ENCODE measurements at regions not wholly inside any gene's neighbourhood (a gene's known extent, or its start where the extent isn't known, plus 50 kb on each side); places are given as distances from the start of the nearest gene placed in this dataset.
"Not testable (repeated sequence)": the region's sequence is repeated elsewhere in the genome, so short reads cannot be mapped to it uniquely, and the experiment has no call there.

DNA sequence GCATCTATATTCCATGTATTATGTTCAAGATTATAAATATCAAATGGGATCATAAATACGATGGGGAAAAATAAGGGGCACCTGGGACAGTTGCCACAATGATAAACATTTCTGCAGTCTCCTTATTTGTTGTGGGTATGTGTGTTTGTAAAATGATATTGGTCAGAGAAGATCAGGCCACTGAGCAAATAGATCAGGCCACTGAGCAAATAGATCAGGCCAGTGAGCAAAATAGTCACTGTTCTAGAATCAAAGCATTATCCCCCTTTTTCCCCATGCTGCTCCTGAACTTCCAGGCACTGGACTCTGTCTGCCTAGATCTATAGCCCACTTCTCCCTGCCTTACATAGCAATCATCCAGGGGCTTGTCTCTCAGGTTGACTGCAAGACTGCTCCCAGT lies 599.8 kb upstream of the USP24 start:
- DNase-seq (ENCODE audit: low spot score): no peak
- H3K27me3 Mint-ChIP-seq (ENCODE audit: low read depth): no peaks in the 10 kb centered on the region
- no peaks in the 10 kb centered on the region for H3K9me3 Mint-ChIP-seq
- no peaks in the 10 kb centered on the region for H3K36me3 Mint-ChIP-seq (ENCODE audit: low read depth)
- H3K4me3 Mint-ChIP-seq: no peak overlapping the region
- peaks cover 4% of the 10 kb centered on the region for H3K4me1 Mint-ChIP-seq (ENCODE audit: low read depth)
- no peak overlapping the region for H3K27ac Mint-ChIP-seq

DNA sequence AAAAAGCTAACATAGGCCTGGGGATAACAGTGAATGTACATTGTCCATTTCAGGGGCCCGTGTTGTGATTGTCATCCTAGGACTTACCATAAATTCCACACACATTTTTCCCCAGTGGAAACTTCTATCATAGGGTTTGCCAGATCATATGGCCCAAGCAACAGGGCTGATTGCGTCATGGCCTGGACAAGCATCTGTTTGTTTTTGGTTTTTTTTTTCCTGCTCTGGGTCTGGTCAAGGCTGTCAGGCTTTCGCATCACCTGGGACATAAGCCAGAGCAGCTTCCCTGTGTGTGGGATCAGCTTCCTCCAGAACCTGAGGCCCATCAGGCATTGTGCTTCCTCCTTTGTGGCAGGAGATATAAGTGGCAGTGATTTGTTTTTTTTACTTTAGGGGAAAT lies 598.5 kb upstream of the USP24 start:
- DNase-seq (ENCODE audit: low spot score): no peak
- no peak overlapping the region for H3K4me3 Mint-ChIP-seq
- no peaks in the 10 kb centered on the region for H3K36me3 Mint-ChIP-seq (ENCODE audit: low read depth)
- no peaks in the 10 kb centered on the region for H3K9me3 Mint-ChIP-seq
- no peak overlapping the region for H3K27ac Mint-ChIP-seq
- H3K27me3 Mint-ChIP-seq (ENCODE audit: low read depth): no peaks in the 10 kb centered on the region
- H3K4me1 Mint-ChIP-seq (ENCODE audit: low read depth): peaks cover 4% of the 10 kb centered on the region

DNA sequence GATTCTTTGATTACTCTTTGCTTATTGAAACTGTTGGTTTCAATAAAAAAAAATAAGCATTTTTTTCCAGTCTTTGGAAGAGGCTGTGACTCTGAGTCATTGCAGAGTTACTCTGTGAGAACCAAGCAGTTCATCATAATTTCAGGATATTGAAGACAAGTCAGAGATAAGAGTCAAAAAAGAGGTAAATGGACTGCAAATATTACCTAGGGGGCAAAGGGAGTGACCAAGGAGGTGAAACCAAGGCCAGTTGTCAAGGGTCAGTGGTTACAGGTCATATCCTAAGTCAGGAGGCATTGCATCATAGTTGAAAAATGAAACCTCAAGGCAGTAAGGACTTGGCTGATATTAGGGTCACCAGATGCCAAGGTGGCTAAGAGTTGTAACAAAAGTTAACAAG lies 597.1 kb upstream of the USP24 start:
- H3K36me3 Mint-ChIP-seq (ENCODE audit: low read depth): no peaks in the 10 kb centered on the region
- no peaks in the 10 kb centered on the region for H3K9me3 Mint-ChIP-seq
- no peak overlapping the region for H3K4me3 Mint-ChIP-seq
- H3K4me1 Mint-ChIP-seq (ENCODE audit: low read depth): peaks cover 4% of the 10 kb centered on the region
- H3K27me3 Mint-ChIP-seq (ENCODE audit: low read depth): no peaks in the 10 kb centered on the region
- no peak for DNase-seq (ENCODE audit: low spot score)
- no peak overlapping the region for H3K27ac Mint-ChIP-seq

DNA sequence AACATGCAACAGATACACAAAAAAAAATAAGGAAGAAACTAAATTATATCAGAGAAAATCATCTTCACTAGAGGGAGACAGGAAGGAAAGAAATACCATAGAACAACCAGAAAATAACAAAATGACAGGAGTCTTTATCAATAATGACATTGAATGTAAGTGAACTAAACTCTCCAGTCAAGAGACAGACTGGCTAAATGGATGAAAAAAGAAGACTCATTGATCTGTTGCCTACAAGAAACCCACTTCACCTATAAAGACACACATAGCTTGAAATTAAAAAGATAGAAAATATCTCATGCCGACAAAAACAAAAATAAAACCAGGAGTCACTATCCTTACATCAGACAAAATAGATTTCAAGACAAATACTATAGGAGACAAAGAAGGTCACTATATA lies 593.1 kb upstream of the USP24 start:
- Mint-ChIP-seq H3K4me1 (ENCODE audit: low read depth) (no peaks in the 10 kb centered on the region), H3K9me3 (no peaks in the 10 kb centered on the region), H3K27me3 (ENCODE audit: low read depth) (no peaks in the 10 kb centered on the region), H3K4me3 (no peak overlapping the region), H3K36me3 (ENCODE audit: low read depth) (no peaks in the 10 kb centered on the region), H3K27ac (no peak overlapping the region)
- DNase-seq (ENCODE audit: low spot score): no peak

DNA sequence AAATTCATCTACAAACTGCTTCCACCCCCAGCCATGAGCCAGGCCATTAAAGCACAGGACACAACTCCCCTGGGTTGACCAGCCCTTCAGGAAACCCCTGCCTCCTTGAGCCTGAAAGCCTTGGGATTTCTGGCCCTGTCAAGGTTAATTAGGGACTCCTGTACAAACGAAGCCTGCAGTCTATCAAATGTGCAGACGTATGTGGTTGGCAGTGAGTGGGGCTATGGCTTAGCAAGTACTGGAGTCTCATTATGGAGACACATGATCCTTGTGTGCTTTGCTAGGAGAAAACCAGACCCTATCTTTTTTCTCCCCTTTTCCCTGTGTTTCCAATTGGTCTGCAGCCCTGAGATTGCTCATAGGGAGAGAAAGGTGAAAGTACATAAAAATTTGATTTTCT lies 588.3 kb upstream of the USP24 start:
- Mint-ChIP-seq H3K27me3 (ENCODE audit: low read depth) (no peaks in the 10 kb centered on the region), H3K9me3 (no peaks in the 10 kb centered on the region), H3K27ac (no peak overlapping the region), H3K4me3 (no peak overlapping the region), H3K4me1 (ENCODE audit: low read depth) (no peaks in the 10 kb centered on the region), H3K36me3 (ENCODE audit: low read depth) (no peaks in the 10 kb centered on the region)
- no peak for DNase-seq (ENCODE audit: low spot score)

DNA sequence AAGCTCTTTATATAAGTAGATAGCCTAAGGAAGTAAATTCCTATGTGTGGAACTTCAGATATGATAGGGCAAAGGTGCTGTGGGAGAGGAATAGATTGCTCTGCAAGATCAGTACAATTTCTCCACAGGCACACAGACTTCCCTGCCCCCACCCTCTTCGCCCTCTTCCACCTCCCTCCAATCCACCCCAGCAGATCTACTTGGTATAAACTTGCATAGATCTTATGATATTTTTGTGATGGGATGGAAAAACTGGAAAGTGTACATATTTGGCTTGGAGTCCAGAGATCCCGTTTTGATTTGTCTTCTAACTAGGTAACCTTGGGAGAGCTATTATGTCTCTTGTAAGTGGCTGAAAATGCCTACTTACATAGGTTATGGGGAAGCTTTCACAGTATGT lies 586.3 kb upstream of the USP24 start:
- no peaks in the 10 kb centered on the region for H3K4me1 Mint-ChIP-seq (ENCODE audit: low read depth)
- H3K4me3 Mint-ChIP-seq: no peak overlapping the region
- no peaks in the 10 kb centered on the region for H3K36me3 Mint-ChIP-seq (ENCODE audit: low read depth)
- DNase-seq (ENCODE audit: low spot score): no peak
- no peaks in the 10 kb centered on the region for H3K9me3 Mint-ChIP-seq
- no peak overlapping the region for H3K27ac Mint-ChIP-seq
- H3K27me3 Mint-ChIP-seq (ENCODE audit: low read depth): no peaks in the 10 kb centered on the region

DNA sequence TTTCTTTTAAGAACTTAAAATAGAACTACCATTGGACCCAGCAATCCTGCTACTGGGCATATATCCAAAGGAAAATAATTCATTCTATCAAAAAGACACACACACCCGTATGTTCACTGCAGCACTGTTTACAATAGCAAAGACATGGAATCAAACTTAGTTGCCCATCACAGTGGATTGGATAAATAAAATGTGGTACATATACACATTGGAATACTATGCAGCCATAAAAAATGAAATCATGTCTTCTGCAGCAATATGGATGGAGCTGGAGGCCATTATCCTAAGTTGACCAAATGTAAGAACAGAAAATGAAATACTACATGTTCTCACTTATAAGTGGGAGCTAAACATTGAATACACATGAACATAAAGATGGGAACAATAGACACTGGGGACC lies 585.3 kb upstream of the USP24 start:
- no peak overlapping the region for H3K27ac Mint-ChIP-seq
- no peak overlapping the region for H3K4me3 Mint-ChIP-seq
- no peaks in the 10 kb centered on the region for H3K9me3 Mint-ChIP-seq
- DNase-seq (ENCODE audit: low spot score): no peak
- H3K27me3 Mint-ChIP-seq (ENCODE audit: low read depth): no peaks in the 10 kb centered on the region
- H3K36me3 Mint-ChIP-seq (ENCODE audit: low read depth): no peaks in the 10 kb centered on the region
- H3K4me1 Mint-ChIP-seq (ENCODE audit: low read depth): no peaks in the 10 kb centered on the region

DNA sequence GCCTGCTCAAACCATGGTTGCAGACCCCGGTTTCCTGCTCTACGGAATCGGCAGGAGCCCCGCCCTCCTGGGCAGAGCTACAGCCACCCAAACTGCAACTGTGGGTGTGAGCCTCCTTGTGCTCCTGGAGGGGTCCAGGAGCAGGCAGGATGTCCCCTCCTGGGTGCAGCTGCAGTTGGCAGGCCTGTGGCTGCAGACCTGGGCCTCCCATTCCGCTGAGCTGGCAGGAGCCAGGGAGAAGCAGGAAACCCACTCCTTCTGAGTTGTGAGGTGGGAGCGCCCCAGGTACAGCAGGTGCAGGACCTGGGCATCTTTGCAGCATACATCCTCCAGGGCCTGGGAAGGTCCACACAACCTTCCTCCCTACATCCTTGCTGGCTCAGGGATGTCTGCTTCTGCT lies 578.7 kb upstream of the USP24 start:
- no peak overlapping the region for H3K4me3 Mint-ChIP-seq
- H3K36me3 Mint-ChIP-seq (ENCODE audit: low read depth): no peaks in the 10 kb centered on the region
- H3K27me3 Mint-ChIP-seq (ENCODE audit: low read depth): no peaks in the 10 kb centered on the region
- no peak overlapping the region for H3K27ac Mint-ChIP-seq
- DNase-seq (ENCODE audit: low spot score): no peak
- H3K9me3 Mint-ChIP-seq: peaks cover 4% of the 10 kb centered on the region
- H3K4me1 Mint-ChIP-seq (ENCODE audit: low read depth): no peaks in the 10 kb centered on the region

DNA sequence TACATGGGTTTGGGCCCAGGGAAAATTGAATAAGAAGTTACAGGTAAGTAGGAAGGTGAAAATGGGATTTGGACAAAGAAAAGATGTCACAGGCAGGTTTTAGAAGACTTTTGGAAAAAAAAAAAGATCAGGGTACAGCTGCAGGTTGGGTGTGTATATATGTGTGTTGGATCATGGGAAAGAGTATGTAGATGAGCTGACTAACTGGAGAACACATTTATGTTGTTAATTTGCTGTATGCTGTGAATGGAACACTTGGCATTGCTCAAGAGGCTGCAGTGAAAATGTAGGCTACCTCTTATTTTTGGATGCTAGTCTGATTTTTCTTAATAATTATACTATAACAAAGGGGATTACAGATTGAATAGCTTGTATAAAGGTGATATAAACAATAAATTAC lies 577.7 kb upstream of the USP24 start:
- H3K4me3 Mint-ChIP-seq: no peak overlapping the region
- no peak for DNase-seq (ENCODE audit: low spot score)

DNA sequence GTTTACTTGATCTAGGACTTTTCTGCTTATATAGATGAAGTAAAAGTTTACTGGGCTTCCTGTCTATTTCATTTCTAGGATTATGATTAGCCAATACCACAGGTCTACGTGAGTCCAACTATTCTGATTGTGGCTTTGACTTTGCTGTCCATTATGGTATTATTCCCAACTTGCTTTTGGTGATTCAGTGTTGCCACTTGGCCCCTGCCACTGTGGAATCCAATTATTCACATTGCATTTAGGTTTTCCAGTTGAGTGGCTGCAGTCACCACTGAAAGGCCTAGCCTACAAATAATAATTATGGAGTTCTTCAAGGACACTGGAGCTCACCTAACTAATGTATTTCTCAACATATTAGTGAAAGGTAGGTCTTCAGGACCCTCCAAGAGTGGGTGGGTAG lies 574.3 kb upstream of the USP24 start:
- Mint-ChIP-seq H3K9me3 (peaks cover 7% of the 10 kb centered on the region), H3K27me3 (ENCODE audit: low read depth) (no peaks in the 10 kb centered on the region), H3K4me1 (ENCODE audit: low read depth) (no peaks in the 10 kb centered on the region), H3K27ac (no peak overlapping the region), H3K4me3 (no peak overlapping the region), H3K36me3 (ENCODE audit: low read depth) (no peaks in the 10 kb centered on the region)
- DNase-seq (ENCODE audit: low spot score): no peak

More for the DNA sequence above, 577.7 kb upstream of the USP24 start:
- no peaks in the 10 kb centered on the region for H3K4me1 Mint-ChIP-seq (ENCODE audit: low read depth)
- no peaks in the 10 kb centered on the region for H3K36me3 Mint-ChIP-seq (ENCODE audit: low read depth)
- H3K9me3 Mint-ChIP-seq: peaks cover 7% of the 10 kb centered on the region
- no peaks in the 10 kb centered on the region for H3K27me3 Mint-ChIP-seq (ENCODE audit: low read depth)
- H3K27ac Mint-ChIP-seq: no peak overlapping the region

DNA sequence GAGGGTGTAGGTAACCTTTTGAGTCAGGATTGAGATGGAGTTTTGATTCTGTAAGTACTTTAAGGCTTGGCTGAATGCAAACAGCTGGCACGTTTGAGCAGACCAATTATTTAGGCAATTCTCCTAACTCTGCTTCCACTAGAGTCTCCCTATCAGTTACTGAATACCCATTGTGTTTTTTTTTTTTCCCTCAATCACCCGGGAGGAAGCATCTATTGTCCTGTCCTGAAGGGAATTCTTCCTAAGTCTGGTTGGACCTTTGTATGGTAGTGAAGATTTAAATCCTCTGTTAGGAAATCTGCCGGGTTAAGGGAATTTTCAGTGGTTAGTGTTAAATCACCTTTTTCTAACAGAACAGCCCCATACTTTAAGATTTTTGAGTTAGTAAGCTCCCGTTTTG lies 571.2 kb upstream of the USP24 start:
- H3K36me3 Mint-ChIP-seq (ENCODE audit: low read depth): no peaks in the 10 kb centered on the region
- H3K4me3 Mint-ChIP-seq: no peak overlapping the region
- H3K27me3 Mint-ChIP-seq (ENCODE audit: low read depth): no peaks in the 10 kb centered on the region
- no peaks in the 10 kb centered on the region for H3K4me1 Mint-ChIP-seq (ENCODE audit: low read depth)
- no peak for DNase-seq (ENCODE audit: low spot score)
- peaks cover 7% of the 10 kb centered on the region for H3K9me3 Mint-ChIP-seq
- H3K27ac Mint-ChIP-seq: no peak overlapping the region

DNA sequence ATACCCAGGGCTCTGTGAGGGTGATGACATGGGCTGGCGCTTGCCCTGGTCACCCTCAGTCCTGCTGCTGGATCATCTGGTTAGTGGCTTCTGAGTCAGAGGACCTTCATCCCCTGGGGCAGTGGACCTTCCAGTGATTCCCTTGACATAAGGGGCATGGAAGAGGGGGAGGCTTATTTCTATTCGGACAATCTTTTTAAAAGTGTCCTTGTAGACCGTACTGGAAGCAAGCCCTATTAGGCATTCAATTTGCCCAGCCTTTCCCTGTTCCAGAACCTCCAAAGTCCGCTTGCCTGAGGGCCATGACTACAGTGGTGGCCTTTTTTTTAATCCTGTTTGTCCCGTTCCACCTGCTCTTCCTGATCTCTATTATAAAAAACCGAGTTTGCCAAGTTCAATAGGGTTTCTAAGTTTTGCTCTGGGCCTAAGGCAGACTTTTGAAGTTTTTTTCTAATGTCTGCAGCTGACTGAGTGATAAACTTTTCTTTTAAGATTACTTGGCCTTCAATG lies 569.8 kb upstream of the USP24 start:
- H3K4me3 Mint-ChIP-seq; H3K4me1 Mint-ChIP-seq (ENCODE audit: low read depth); H3K27ac Mint-ChIP-seq; H3K36me3 Mint-ChIP-seq (ENCODE audit: low read depth); DNase-seq (ENCODE audit: low spot score); H3K27me3 Mint-ChIP-seq (ENCODE audit: low read depth); H3K9me3 Mint-ChIP-seq: not testable (repeated sequence)

DNA sequence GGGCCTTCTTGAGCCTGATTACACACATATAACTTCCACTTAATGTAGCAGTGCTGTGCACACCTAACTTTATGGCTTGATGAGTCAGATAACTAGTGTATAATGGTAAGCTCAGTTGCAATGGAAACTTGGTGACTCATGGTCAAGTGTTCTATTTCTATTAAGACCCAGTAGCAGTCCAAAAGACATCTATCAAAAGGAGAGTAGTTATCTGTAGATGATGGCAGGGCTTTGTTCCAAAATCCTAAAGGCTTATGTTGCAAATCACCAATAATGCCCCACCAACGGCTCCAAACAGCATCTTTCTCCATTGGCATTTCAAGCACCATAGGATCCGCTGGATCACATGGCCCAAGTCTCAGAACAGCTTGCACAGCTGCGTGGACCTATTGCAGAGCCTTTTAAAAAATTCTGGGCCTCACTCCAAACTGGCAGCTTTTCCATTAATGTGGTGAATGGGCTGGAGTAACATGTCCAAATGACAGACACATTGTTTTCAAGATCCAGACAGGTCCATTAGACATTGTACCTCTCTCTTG lies 566.8 kb upstream of the USP24 start:
- Mint-ChIP-seq H3K4me3 (no peak overlapping the region), H3K27me3 (ENCODE audit: low read depth) (no peaks in the 10 kb centered on the region), H3K36me3 (ENCODE audit: low read depth) (no peaks in the 10 kb centered on the region), H3K4me1 (ENCODE audit: low read depth) (no peaks in the 10 kb centered on the region), H3K9me3 (peaks cover 4% of the 10 kb centered on the region), H3K27ac (no peak overlapping the region)
- DNase-seq (ENCODE audit: low spot score): no peak

DNA sequence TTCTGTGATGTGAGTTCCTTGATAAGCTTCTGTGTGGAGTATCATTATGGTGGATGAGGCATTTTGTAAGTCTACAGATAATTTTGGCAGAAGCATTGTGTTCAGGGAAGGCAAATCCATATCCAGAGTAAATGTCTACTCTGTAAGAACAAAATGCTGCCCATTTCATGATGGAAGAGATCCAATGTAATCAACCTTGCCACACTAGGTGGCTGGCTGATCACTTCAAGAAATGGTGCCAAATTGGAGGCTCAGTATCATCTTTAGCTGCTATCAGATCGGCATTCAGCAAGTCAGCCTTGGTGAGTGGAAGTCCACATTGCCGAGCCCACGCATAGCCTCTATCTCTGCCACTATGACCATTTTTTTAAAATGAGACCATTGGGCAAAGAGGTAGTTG lies 565.8 kb upstream of the USP24 start:
- DNase-seq (ENCODE audit: low spot score): no peak
- Mint-ChIP-seq H3K4me1 (ENCODE audit: low read depth) (no peaks in the 10 kb centered on the region), H3K4me3 (no peak overlapping the region), H3K36me3 (ENCODE audit: low read depth) (no peaks in the 10 kb centered on the region), H3K27me3 (ENCODE audit: low read depth) (no peaks in the 10 kb centered on the region), H3K9me3 (peaks cover 4% of the 10 kb centered on the region), H3K27ac (no peak overlapping the region)

DNA sequence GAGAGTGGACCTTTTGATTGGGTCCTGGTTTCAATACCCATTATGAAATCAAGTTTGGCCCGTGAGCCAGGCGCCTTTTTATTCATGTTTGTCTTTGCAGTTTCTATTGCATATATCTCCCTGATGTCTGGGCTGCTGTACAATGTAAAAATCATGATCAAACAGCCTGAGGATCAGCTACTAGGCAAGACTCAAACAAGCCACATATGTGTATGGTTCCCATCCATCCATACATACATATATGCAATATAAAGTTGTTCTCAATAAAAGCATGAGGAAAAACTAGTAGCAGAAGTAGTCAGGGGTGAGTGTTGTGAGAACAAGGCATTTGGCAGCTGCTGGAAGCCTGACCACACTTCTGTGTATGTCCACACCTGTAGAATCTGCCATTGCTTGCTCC lies 562.4 kb upstream of the USP24 start:
- no peaks in the 10 kb centered on the region for H3K36me3 Mint-ChIP-seq (ENCODE audit: low read depth)
- no peak overlapping the region for H3K27ac Mint-ChIP-seq
- H3K4me1 Mint-ChIP-seq (ENCODE audit: low read depth): no peaks in the 10 kb centered on the region
- H3K9me3 Mint-ChIP-seq: no peaks in the 10 kb centered on the region
- H3K27me3 Mint-ChIP-seq (ENCODE audit: low read depth): no peaks in the 10 kb centered on the region
- no peak for DNase-seq (ENCODE audit: low spot score)
- H3K4me3 Mint-ChIP-seq: no peak overlapping the region
